Right lobe of liver (tissue), 4 donors: ENCODE measurements at regions not wholly inside any gene's neighbourhood (a gene's known extent, or its start where the extent isn't known, plus 50 kb on each side); places are given as distances from the start of the nearest gene placed in this dataset.

Source experiments
- CTCF ChIP-seq, 4 donors: fragments of 200-600 bp in 3 of 4; fragments of 450-650 bp in 1 of 4; IDR thresholded peaks; one replicate each; pipeline versions ENCODE4 v1.5.1 to v1.8.0; 2016 to 2022; ENCODE audit warnings: antibody characterized with exemption in 4 of 4, mild to moderate bottlenecking in 2 of 4
- POLR2A ChIP-seq: fragments of 450-650 bp; IDR thresholded peaks from one replicate; pipeline ENCODE4 v1.6.1; 2017; ENCODE audit warnings: antibody characterized with exemption, mild to moderate bottlenecking
- donor health status: DM: no; HTN: no; CAD: no.
- donor health status: DM: no; HTN: no; CAD: no.
- donor health status: DM: no; HTN: yes; CAD: no.

GRCh38 chr6:77298283-77298682, 165.0 kb downstream of the HTR1B start:
- TF ChIP-seq CTCF (IDR thresholded peaks at IDR 0.05), result no peak
- no peak for TF ChIP-seq POLR2A
